Astrocyte (in vitro differentiated cells and primary cell): ENCODE measurements at regions not wholly inside any gene's neighbourhood (a gene's known extent, or its start where the extent isn't known, plus 50 kb on each side); places are given as distances from the start of the nearest gene placed in this dataset.

Source experiments
- DNase-seq: peaks from one replicate; pipeline ENCODE4 v3.0.0-alpha.2; 2010; ENCODE audit warnings: low read depth
- FAIRE-seq: peaks from 2 replicates; lab custom pipeline; 2011; peaks lifted over from hg19 to GRCh38; lab: Jason Lieb, UNC
- H2AFZ ChIP-seq: 2 replicates; pipeline ENCODE4 v1.6.0; 2012; ENCODE audit warnings: low read depth, low read length, inconsistent platforms
- H3K27ac ChIP-seq: 2 replicates; pipeline ENCODE4 v1.5.1; 2011; ENCODE audit warnings: low read depth, low read length, inconsistent platforms
- H3K27me3 ChIP-seq: 2 replicates; pipeline ENCODE4 v1.6.0; 2011; ENCODE audit warnings: low read length, inconsistent platforms; ENCODE audit not compliant: insufficient read depth
- H3K36me3 ChIP-seq: 2 replicates; pipeline ENCODE4 v1.5.1; 2011; ENCODE audit warnings: low read length, inconsistent platforms; ENCODE audit not compliant: insufficient read depth
- H3K4me1 ChIP-seq: 2 replicates; pipeline ENCODE4 v1.5.1; 2011; ENCODE audit warnings: low read length, inconsistent platforms; ENCODE audit not compliant: insufficient read depth
- H3K4me2 ChIP-seq: 2 replicates; pipeline ENCODE4 v1.6.0; 2012; ENCODE audit warnings: low read length, inconsistent platforms
- H3K4me3 ChIP-seq: 2 replicates; pipeline ENCODE4 v1.5.1; 2011; ENCODE audit warnings: low read depth, mild to moderate bottlenecking, low read length, inconsistent platforms; ENCODE audit not compliant: insufficient read depth
- H3K79me2 ChIP-seq: 2 replicates; pipeline ENCODE4 v1.6.0; 2012; ENCODE audit warnings: mild to moderate bottlenecking, low read length, inconsistent platforms; ENCODE audit not compliant: insufficient read depth
- H3K9ac ChIP-seq: 2 replicates; pipeline ENCODE4 v1.6.0; 2012; ENCODE audit warnings: mild to moderate bottlenecking, low read length, inconsistent platforms
- H3K9me3 ChIP-seq: 2 replicates; pipeline ENCODE4 v1.5.1; 2012; ENCODE audit warnings: low read depth, mild to moderate bottlenecking, low read length, inconsistent platforms; ENCODE audit not compliant: insufficient read depth
- H4K20me1 ChIP-seq: 2 replicates; pipeline ENCODE4 v1.6.0; 2012; ENCODE audit warnings: low read length, inconsistent platforms; ENCODE audit not compliant: insufficient read depth
- H3K27ac Mint-ChIP-seq: one replicate; pipeline ENCODE4 v1.8.0; 2021; ENCODE audit warnings: mild to moderate bottlenecking, mixed read lengths; ENCODE audit not compliant: unreplicated experiment
- H3K27me3 Mint-ChIP-seq: one replicate; pipeline ENCODE4 v1.8.0; 2021; ENCODE audit warnings: low read depth, mixed read lengths; ENCODE audit not compliant: unreplicated experiment
- H3K36me3 Mint-ChIP-seq: one replicate; pipeline ENCODE4 v1.8.0; 2021; ENCODE audit warnings: low read depth, mixed read lengths; ENCODE audit not compliant: unreplicated experiment
- H3K4me1 Mint-ChIP-seq: one replicate; pipeline ENCODE4 v1.8.0; 2021; ENCODE audit warnings: low read depth, mixed read lengths; ENCODE audit not compliant: unreplicated experiment
- H3K4me3 Mint-ChIP-seq: one replicate; pipeline ENCODE4 v1.8.0; 2021; ENCODE audit warnings: mild to moderate bottlenecking, moderate library complexity, mixed read lengths; ENCODE audit not compliant: unreplicated experiment
- H3K9me3 Mint-ChIP-seq: one replicate; pipeline ENCODE4 v1.8.0; 2021; ENCODE audit warnings: mild to moderate bottlenecking, mixed read lengths; ENCODE audit not compliant: unreplicated experiment
- CTCF ChIP-seq: IDR thresholded peaks from 2 replicates; pipeline ENCODE4 v1.5.1; 2011; ENCODE audit warnings: low read depth, mild to moderate bottlenecking, inconsistent platforms, low read length, moderate library complexity; ENCODE audit not compliant: insufficient read depth
- EZH2 ChIP-seq: IDR thresholded peaks from 2 replicates; pipeline ENCODE4 v1.6.1; 2012; ENCODE audit warnings: mild to moderate bottlenecking, low read length, inconsistent platforms; ENCODE audit not compliant: insufficient read depth

- H4K20me1 ChIP-seq: no peaks in the 10 kb centered on the region
- H3K4me1 ChIP-seq: no peaks in the 10 kb centered on the region
- TF ChIP-seq CTCF: no peak
- TF ChIP-seq EZH2: no peak
- no peaks in the 10 kb centered on the region for H3K9me3 ChIP-seq
- H3K27me3 Mint-ChIP-seq: peaks cover 8% of the 10 kb centered on the region
- peaks cover 3% of the 10 kb centered on the region for H3K4me1 Mint-ChIP-seq
- H3K9me3 Mint-ChIP-seq: no peaks in the 10 kb centered on the region
- H3K4me3 Mint-ChIP-seq: no peak overlapping the region
- no peak overlapping the region for H3K4me2 ChIP-seq
- DNase-seq: no peak
- H3K36me3 Mint-ChIP-seq: no peaks in the 10 kb centered on the region
- H2AFZ ChIP-seq: no peak overlapping the region
- H3K27ac Mint-ChIP-seq: no peak overlapping the region
- no peak for FAIRE-seq
- no peaks in the 10 kb centered on the region for H3K79me2 ChIP-seq
- H3K27ac ChIP-seq: no peak overlapping the region
- no peak overlapping the region for H3K9ac ChIP-seq
- H3K4me3 ChIP-seq: no peak overlapping the region
- H3K27me3 ChIP-seq: peaks cover 10% of the 10 kb centered on the region
- no peaks in the 10 kb centered on the region for H3K36me3 ChIP-seq
These were observed 71.1 kb upstream of the DGKG start for GRCh38 chr3:186432944-186433732.

GRCh38 chr3:186432189-186432588 is 70.2 kb upstream of the DGKG start:
- Histone ChIP-seq H3K27me3 (peaks cover 10% of the 10 kb centered on the region), H3K4me2 (no peak overlapping the region), H3K36me3 (no peaks in the 10 kb centered on the region), H4K20me1 (no peaks in the 10 kb centered on the region), H3K4me1 (peaks cover 7% of the 10 kb centered on the region), H3K9ac (no peak overlapping the region), H3K4me3 (no peak overlapping the region), H2AFZ (no peak overlapping the region), H3K9me3 (no peaks in the 10 kb centered on the region), H3K27ac (no peak overlapping the region), H3K79me2 (no peaks in the 10 kb centered on the region)
- TF ChIP-seq EZH2: no peak
- no peak for TF ChIP-seq CTCF
- no peaks in the 10 kb centered on the region for H3K9me3 Mint-ChIP-seq
- no peak overlapping the region for H3K27ac Mint-ChIP-seq
- H3K27me3 Mint-ChIP-seq: peaks cover 8% of the 10 kb centered on the region
- FAIRE-seq (no peak), DNase-seq (no peak)
- H3K4me3 Mint-ChIP-seq: no peak overlapping the region
- no peaks in the 10 kb centered on the region for H3K36me3 Mint-ChIP-seq
- peaks cover 13% of the 10 kb centered on the region for H3K4me1 Mint-ChIP-seq
